GM12865 (cell line): ENCODE measurements at regions not wholly inside any gene's neighbourhood (a gene's known extent, or its start where the extent isn't known, plus 50 kb on each side); places are given as distances from the start of the nearest gene placed in this dataset.

Experiments
- DNase-seq: peaks from one replicate; pipeline ENCODE4 v3.0.0; 2010; ENCODE audit warnings: low read depth
- H3K4me3 ChIP-seq: 2 replicates; pipeline ENCODE4 v1.5.1; 2011; ENCODE audit warnings: mild to moderate bottlenecking, low read depth, low read length, control low read depth
- CTCF ChIP-seq: IDR thresholded peaks from 2 replicates; pipeline ENCODE4 v1.5.1; 2011; ENCODE audit warnings: low read length, control low read depth, low read depth, inconsistent platforms; ENCODE audit not compliant: insufficient read depth; ENCODE audit errors: missing control alignments

- no peak for DNase-seq
- H3K4me3 ChIP-seq = no peak overlapping the region
- no peak for TF ChIP-seq CTCF
Measured at GRCh38 chr7:26534649-26535482, 243.2 kb downstream of the SNX10 start.

- no peak for TF ChIP-seq CTCF
- no peak for DNase-seq
- no peak overlapping the region for H3K4me3 ChIP-seq
Measured at GRCh38 chr7:26535483-26536007, 243.9 kb downstream of the SNX10 start.

DNA sequence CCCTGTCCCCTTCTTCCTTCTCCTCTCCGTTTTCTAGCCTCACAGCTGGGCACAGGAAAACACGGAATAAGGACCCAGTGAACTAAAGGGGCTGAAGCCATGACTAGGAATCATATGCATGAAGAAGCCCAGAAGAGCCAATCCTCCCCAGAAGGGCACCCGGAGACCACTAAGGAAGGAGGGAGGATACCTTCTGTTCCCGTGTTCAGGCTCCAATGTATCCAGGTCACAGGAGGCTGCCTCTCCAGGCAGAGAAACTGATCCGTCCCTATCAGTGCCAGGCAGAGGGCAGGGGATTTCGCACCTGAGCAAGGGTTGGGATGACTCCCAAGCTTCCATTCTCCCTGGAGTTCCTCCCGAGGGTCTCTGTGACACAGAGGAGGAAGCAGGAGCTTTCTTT is 246.6 kb downstream of the SNX10 start:
- no peak overlapping the region for H3K4me3 ChIP-seq
- DNase-seq = no peak
- TF ChIP-seq CTCF = no peak

- TF ChIP-seq CTCF = no peak
- DNase-seq = no peak
- no peak overlapping the region for H3K4me3 ChIP-seq
Measured at GRCh38 chr7:26538689-26539088, 247.0 kb downstream of the SNX10 start.

DNA sequence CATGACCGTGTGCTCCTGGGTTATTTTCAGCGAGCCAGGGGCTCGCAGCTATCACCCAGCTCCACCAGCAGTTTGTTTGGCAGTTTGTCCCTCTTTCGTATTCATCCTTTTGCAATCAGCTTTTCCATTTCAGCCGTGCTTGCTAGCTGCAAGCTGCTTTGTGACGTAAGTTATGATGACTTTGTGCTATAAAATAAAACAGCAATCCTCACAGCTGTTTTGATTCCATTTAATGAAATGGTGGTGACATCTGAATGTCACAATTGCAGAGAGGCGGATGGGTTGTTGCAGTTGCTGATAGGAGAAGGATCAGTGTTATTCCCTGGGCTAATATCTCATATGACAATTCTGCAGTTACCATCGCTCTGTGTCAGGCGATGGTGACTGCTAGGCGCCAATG is 251.7 kb downstream of the SNX10 start:
- no peak overlapping the region for H3K4me3 ChIP-seq
- DNase-seq = no peak
- no peak for TF ChIP-seq CTCF

DNA sequence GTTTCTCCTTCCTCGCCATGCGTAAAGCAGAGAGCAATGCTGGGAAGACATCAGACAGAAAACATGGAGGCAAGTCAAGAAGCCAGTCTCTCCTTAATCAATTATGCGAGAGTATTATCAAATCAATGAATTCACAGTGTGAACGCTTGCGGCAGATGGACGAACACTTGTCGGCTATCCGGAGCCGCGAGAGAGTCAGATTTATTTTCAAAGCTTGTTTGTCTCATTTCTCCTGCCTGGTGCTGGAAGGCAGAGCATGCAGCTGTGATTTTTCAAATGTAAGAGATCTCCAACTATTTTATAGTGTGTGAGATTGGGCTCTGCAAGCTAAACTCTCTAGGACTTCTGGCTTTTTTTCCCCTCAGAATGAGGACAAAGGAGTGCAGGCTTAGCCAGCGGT is 252.3 kb downstream of the SNX10 start:
- no peak for TF ChIP-seq CTCF
- no peak for DNase-seq
- no peak overlapping the region for H3K4me3 ChIP-seq

- no peak for TF ChIP-seq CTCF
- DNase-seq = no peak
- no peak overlapping the region for H3K4me3 ChIP-seq
Measured at GRCh38 chr7:26546508-26547053, 254.9 kb downstream of the SNX10 start.
